ENCODE measurements at regions not wholly inside any gene's neighbourhood (a gene's known extent, or its start where the extent isn't known, plus 50 kb on each side); places are given as distances from the start of the nearest gene placed in this dataset.

GRCh38 chr6:130771741-130772140 is 55.5 kb upstream of the SMLR1 start:
- DNase-seq: no peak

- DNase-seq: no peak
Measured at GRCh38 chr6:130773860-130774259, 53.3 kb upstream of the SMLR1 start.

- no peak for DNase-seq
Measured at GRCh38 chr6:130775411-130776012, 51.7 kb upstream of the SMLR1 start.

GRCh38 chr6:130776287-130776925 is 50.8 kb upstream of the SMLR1 start:
- no peak for DNase-seq
